HG03060 (cell line): ENCODE measurements at regions not wholly inside any gene's neighbourhood (a gene's known extent, or its start where the extent isn't known, plus 50 kb on each side); places are given as distances from the start of the nearest gene placed in this dataset.
"Not testable (repeated sequence)": the region's sequence is repeated elsewhere in the genome, so short reads cannot be mapped to it uniquely, and the experiment has no call there.

Source experiments
- ATAC-seq: cut with Tn5 transposase; IDR thresholded peaks from one replicate; pipeline ENCODE4 v1.9.1; 2021; ENCODE audit warnings: low read depth, moderate number of reproducible peaks; ENCODE audit not compliant: unreplicated experiment

DNA sequence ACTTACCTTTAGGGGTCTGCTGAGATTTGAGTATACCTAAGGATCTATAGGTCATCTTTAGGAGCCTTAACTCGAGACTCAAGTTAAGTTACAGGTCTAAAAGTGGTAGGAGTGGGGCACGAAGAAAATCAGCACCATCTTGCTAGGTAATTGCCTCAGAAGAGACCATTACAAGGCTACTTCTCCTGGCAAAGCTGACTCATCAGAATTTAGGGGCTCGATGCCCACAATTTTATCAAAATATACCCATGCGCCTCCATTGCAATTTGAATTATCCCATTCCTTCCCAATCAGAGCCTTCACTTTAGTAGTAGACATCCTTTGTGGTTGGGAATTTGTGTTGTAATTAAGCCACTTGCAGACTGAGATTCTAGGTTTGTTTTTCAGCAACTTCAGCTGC lies 1994.3 kb downstream of the MRPL39 start:
- no peak for ATAC-seq

DNA sequence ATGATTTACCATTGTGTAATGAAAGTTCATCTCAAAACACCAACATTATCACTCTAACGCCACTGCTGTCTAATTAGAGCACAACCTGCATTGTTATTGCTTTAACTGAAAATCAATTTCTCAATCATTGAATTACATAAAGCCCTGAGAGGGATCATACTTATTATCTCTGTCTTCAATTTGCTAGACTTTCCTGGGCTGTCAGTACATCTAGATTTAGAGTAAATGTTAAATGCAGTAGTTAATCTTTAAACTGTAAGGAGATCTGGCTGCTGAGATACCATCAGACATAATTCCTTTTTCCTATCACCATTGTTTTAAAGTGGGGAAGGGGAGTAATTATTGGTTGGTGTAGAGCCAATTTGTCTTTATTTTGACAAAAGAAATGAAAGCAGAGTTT lies 1995.1 kb downstream of the MRPL39 start:
- ATAC-seq = no peak

DNA sequence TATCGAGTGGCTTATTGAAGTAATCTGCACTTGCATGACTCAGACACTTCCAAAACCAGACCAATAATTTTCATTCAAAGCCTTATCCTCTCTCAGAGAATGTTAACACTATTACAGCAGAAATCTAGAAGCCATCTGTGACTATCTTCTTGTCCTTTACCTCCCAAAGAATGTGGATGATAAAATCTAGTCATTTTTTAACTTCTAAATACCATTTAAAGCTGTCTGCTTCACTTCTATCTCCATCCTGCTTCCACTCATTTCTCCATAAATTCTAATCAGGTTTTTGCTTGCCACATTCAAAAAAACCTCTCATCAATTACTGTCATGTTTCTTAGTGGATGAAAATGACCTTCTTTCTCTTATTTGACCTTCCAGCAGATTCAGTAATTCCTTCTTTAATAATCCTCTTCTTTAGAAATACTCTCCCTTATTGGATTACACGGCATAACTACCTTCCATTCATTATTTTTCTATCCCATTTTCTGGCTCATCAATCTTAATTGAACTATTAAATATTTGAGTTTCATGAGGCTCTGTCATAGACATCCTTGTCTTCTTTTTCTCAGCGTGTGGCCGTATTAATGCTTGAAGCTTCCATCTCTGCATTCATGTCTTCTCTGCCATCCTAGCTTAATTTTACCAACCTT lies 1999.4 kb downstream of the MRPL39 start:
- ATAC-seq = no peak

- no peak for ATAC-seq
Observed at GRCh38 chr21:23601549-23601948, 2005.7 kb downstream of the MRPL39 start.

GRCh38 chr21:23593582-23593981 lies 2013.7 kb downstream of the MRPL39 start:
- ATAC-seq = no peak

GRCh38 chr21:23585419-23585818 lies 2021.9 kb downstream of the MRPL39 start:
- ATAC-seq = no peak

- no peak for ATAC-seq
Observed at GRCh38 chr21:23579573-23579972, 2027.7 kb downstream of the MRPL39 start.

GRCh38 chr21:23578027-23578426 lies 2029.3 kb downstream of the MRPL39 start:
- no peak for ATAC-seq

GRCh38 chr21:23574932-23575331 lies 2032.3 kb downstream of the MRPL39 start:
- no peak for ATAC-seq

- ATAC-seq = not testable (repeated sequence)
Observed at GRCh38 chr21:23548924-23549323, 2058.4 kb downstream of the MRPL39 start.

DNA sequence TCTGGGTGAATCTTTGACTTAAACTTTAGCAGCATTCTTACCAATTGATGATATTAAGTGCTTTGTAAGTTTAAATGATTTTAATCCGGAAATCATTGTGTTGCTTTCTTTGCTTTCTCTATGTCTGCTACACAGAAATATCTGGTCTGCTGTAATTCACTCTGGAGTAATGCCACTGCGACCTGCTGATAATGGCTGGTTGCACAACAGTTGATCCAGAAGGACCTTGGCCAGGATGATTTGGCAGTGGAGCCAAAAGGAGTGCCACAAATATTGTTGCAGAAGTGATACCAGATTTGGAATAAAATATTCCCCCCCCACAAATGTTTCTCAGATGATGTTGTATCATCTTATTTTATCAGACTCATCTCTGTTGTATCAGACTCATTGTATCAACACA lies 2063.9 kb downstream of the MRPL39 start:
- no peak for ATAC-seq

- no peak for ATAC-seq
Observed at GRCh38 chr21:23542097-23542496, 2065.2 kb downstream of the MRPL39 start.

- ATAC-seq = no peak
Observed at GRCh38 chr21:23541571-23541970, 2065.7 kb downstream of the MRPL39 start.

DNA sequence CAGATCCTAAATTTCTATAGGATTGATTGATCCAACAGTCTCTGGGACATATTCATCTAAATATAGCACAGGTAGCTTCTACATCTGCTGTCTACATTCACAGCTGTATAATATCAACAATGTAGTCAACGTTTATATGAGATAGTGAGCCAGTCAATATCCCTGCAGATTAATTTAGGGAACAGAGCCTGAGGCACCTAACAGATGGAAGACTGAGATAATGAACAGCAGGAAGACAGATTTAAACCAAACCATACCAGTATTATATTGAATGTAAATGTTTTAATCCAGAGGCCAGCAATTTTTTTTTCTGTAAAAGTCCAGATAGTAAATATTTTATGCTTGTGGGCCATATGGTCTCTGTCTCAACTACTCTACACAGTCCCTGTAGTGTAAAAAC lies 2072.4 kb downstream of the MRPL39 start:
- no peak for ATAC-seq

- ATAC-seq = no peak
Observed at GRCh38 chr21:23531444-23531843, 2075.8 kb downstream of the MRPL39 start.

DNA sequence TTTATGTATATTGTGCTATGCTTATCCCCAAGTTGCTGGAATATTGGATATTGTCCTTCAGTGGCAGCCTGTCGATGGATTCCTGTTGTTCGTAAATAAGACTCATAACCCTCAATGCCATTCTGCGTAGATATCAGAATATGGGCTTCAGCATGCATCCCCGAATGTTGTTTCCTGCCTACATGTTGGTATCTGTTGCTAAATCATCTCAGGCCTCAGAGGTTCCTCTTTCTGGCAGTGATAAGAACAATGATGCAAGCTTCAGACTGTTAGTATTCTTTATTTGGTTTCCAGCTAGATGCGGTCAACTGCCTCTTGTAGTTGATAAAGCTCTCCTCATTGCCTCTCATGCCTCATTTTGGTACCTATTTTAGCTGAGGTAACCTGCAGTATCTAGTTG lies 2082.6 kb downstream of the MRPL39 start:
- no peak for ATAC-seq

- no peak for ATAC-seq
Observed at GRCh38 chr21:23522751-23523150, 2084.5 kb downstream of the MRPL39 start.

GRCh38 chr21:23507501-23507900 lies 2099.8 kb downstream of the MRPL39 start:
- ATAC-seq = no peak

DNA sequence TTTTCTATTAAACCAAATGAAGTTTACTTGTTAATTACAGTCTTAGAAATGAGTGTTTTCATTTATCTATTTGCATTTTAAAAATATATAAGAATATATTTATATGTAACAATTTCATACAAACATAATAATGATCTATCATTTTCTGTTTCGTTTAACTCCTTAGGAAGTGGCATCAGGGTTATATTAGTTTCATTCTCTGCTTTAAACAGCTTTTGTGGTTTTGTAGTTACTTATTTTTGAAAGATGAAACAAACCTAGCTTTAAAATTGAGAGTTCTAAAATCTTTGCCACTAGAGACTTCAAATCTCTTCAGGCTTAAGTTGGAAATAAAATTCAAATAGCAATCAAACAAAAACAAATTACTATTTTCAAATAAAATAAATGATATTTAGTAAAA lies 2110.6 kb downstream of the MRPL39 start:
- ATAC-seq = no peak

DNA sequence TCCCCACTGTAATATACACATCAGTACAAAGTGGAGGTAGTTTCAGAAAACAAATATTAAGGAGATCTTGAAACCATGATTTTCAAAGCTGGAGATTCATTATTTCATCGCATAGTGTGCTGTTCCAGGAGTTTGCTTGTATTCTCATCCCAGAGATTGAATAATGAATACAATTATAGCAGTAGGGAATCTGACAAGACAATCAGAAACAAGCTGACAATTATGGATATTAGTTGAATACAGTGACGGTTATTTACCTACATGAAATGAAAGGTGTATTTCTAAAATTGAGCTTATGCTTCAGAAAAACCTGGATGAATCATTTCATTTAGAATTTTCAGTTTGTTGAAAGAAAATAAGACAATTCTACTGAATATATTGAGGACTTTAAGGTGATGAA lies 2119.0 kb downstream of the MRPL39 start:
- ATAC-seq = no peak

DNA sequence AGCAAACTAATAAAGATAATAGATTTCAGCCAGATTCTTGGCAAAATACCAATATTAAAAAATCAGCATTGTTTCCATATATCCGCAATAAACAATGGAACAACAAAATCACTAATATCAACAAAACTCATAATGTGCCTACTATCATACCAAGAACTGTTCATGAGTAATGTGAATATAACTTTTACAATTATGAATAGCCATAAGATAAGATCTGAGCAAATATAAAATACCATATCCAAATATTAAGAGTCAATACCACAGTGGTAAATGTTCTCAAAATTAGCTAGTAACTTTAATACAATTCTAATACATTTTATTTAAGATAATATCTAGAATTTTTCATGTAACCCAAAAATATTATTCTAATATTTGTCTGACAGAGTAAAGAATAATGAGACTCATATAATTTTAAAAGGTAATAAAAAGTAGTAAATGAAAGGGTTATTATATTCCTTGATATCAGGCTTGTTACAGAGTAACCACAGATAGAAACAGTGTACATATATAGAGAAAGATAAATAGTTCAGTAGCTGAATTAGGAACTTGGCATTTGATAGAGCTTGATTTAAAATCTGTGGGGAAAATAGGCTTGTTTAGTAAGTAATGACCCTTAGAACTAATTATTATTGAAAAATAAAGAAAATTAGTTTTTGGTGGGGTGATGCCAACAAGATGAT lies 2126.6 kb downstream of the MRPL39 start:
- no peak for ATAC-seq

- no peak for ATAC-seq
Observed at GRCh38 chr21:23478381-23478780, 2128.9 kb downstream of the MRPL39 start.
